GM21528 (cell line): ENCODE measurements at regions not wholly inside any gene's neighbourhood (a gene's known extent, or its start where the extent isn't known, plus 50 kb on each side); places are given as distances from the start of the nearest gene placed in this dataset.
"Not testable (repeated sequence)": the region's sequence is repeated elsewhere in the genome, so short reads cannot be mapped to it uniquely, and the experiment has no call there.

Experiments
- ATAC-seq: cut with Tn5 transposase; IDR thresholded peaks from one replicate; pipeline ENCODE4 v1.9.1; 2021; ENCODE audit warnings: mild to moderate bottlenecking, moderate library complexity; ENCODE audit not compliant: unreplicated experiment, low FRiP score

DNA sequence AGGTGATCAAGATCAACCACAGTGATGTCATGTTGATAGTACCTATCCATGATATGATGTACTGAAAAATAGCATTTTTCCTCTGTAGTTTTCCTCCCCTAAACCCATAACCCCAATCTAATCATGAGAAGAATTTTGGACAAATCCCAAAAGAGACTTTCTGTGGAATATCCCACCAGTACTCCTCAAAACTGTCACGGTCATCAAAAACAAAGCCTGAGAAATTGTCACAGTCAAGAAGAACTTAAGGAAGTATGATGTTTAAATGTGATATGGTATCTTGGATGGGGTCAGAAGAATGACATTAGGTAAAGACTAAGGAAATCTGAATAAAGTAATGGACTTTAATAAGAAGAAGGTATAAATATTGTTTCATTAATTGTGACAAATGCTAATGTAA, 248.8 kb downstream of the RMST start:
- no peak for ATAC-seq

DNA sequence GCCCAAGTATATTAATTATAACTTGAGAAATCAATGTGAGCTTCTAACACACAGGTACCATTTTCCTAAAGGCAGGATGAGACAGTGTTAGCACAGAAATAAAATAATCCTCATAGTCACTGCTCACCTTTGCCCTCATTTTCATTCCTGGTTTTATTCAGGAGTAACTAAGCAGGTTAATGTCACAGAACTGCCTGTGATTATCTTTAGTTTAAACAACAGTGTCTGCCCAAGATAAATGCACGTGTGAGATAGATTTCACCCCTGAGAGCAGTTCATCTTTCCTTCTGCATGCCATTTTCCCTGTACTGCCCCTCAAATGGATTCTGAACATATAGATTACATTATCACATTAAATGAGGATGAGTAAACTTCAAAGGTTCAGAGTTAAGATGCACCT, 250.7 kb downstream of the RMST start:
- ATAC-seq, result no peak

DNA sequence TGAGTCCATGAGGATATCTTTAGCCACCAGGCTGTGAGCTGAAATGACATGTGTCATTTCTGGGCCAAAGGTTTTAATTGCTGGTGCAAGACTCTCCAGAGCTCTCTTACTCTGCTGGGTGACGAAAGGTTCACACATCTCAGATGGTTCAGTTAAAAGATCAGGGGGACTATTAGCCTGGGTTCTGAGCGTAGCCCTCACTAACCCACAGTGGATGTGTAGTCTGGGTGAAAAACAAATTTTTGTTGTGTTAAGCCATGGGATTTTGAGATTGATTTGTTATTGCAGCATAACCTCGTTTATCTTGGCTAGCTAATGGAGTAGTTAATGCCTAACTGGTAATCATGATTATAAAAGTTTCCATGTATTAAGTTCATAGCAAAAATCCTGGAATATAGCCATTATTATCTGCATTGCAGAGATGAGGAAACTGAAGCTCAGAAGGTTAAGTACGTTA, 251.5 kb downstream of the RMST start:
- ATAC-seq, result no peak

DNA sequence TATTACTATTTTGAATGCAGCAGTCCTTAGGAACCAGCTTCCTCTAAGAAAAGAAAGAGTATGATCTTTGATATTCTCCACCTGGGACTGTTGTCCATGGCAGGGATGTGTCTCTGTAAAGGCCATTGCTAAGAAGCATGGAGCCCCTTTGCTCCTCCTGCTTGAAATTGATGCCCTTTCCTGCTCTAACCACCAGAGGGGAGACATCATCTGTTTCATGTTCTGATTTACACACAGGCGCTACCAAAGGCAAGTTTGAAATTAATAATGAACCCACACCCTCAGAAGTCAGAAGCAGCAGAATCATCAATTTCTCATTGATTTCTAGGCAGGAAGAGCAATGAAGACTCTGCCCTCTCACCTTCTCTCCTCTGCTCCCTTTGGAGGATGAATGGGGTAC, 253.8 kb downstream of the RMST start:
- no peak for ATAC-seq

DNA sequence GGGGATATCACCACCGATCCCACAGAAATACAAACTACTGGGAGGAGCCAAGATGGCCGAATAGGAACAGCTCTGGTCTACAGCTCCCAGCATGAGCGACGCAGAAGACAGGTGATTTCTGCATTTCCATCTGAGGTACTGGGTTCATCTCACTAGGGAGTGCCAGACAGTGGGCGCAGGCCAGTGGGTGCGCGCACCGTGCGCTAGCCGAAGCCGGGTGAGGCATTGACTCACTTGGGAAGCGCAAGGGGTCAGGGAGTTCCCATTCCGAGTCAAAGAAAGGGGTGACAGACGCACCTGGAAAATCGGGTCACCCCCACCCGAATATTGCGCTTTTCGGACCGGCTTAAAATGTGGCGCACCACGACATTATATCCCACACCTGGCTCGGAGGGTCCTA, 261.2 kb downstream of the RMST start:
- ATAC-seq, result not testable (repeated sequence)

DNA sequence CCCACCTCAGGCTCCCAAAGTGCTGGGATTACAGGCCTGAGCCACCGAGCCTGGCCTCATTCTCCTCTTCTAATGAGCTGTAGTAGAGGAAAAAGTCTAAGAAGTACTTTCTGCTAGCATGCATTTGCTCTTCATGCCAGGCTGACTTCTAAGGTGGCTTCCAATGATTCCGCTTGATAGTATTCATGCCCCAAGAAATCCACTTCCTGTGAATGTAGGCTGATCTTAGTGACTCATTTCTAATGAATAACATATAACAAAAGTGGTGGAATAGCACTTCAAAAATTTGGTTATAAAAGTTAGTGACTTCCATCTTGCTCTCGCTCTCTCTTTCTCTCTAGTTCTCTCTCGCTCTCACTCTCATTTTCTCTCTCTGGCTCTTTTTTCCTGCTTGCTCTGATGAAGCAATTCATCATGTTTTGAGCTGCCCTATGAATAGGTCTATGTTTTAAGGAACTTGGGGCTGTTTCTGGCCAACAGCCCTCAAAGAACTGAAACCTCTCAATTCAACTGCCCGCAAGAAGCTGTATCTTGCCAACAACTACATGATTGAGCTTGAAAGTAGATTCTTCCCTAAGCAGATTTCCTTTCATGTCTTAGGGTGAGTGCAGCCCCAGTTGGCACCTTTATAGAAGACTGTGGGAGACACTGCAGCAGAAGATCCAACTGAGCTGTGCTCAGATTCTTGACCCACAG, 282.9 kb downstream of the RMST start:
- no peak for ATAC-seq

DNA sequence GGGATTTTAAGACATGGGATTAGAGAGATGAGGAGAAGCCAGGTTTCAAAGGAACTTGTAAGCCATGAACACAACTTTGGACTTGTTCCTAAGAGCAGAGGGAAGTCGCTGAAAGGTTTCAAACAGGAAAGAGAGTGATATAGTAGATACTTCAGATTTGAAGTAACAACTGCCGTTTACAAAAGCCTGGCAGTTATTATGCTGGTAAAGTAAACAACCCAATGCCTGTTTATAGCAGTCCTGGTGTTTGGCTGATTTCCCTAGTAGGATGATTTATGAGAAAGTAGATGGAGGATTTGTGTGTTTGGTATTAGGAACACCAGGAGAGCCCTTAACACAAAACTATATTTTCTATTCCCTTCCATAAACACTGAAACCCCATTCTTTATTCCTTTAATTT, 285.7 kb downstream of the RMST start:
- ATAC-seq, result no peak

DNA sequence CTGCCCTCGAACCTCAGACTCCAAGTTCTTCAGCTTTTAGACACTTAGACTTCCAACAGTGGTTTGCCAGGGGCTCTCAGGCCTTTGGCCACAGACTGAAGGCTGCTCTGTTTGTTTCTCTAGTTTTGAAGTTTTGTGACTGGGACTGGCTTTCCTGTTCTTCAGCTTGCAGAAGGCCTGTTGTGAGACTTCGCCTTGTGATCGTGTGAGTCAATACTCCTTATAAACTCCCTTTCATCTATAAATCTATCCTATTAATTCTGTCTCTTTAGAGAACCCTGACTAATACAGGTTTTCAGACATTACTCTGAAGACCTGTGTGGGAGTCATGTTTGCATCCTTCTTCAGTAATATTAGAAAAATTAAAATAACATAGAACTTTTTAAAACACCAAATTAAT, 289.1 kb downstream of the RMST start:
- ATAC-seq, result no peak

DNA sequence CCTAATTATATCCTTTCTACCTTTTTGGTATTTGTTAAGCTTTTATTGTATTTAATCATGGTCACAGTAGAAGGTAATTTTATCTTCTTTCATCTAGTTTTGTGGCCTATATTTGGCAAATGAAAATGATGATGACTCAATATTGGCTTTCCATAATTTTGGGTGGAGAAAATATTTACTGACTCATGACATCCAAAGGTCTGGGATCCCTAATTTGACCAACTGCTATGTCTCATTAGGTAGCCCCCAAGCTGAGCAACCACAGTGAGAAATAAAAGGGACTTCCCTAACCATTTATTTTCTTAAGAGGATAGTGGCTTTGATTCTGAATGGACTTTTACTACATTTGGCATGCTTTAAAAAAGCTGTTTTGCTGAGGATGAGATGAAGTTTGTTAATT, 289.5 kb downstream of the RMST start:
- no peak for ATAC-seq

DNA sequence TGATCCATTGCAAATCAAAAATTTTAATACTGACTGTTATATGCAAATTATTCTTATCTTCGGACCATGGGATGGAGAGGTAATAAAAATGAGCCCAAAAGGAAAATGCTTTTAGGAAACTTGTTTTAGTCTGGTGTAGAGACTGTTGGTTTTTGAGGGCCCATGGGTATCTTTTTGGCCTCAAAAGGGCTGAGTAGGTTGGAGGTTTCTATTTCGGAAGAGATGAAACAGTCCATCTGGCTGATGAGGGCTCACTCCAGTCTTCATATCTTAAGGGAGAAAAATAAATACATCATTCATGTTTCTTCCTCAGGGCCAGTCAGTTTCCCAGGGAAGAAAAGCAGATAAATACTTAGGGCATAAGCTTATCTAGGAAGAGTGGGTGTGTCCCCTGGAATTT, 290.7 kb downstream of the RMST start:
- ATAC-seq, result no peak

DNA sequence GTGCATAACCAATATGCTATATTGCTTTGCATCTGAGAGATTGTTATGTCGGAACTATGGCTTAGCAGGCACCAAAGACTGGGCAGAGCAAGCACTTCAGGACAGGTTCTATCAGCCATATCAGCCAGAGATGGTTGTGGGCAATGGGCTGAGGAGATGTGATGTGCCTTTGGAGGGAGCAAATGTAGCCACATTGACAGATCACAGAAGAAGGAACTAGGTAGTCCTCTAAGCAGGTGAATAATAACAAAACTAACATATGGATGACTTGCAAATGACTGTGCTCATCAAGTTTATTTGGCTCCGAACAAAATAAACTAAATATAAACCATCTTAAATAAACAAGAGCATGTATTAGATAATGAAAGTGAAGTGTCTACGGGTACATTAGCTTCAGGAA, 291.7 kb downstream of the RMST start:
- no peak for ATAC-seq

DNA sequence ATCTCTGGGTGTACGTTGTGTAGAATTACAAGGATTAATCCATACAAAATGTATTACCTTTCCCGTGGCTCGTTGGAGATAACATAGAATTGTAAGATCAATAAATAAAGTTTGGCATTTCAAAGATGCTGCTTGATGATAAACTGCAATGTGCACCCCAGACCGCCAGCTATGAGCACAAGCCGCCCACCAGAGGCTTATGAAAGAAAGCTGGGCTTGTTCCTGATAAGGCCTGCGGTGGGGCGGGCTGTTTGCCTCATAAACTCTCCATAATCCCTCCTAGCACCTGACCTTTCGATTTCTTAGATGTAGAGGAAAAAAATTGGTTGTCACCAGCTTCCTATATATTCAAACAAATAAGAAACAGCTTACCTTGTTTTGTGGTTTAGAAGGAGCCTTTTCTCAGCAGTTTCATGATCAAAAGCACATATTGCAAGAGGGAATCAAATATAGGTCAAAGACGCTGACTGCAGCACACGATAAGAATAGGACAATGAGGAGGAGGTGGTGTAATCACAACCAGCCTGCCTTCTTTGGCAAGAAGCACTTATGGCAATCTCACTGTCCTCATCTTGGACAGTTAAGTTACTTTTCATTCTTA, 293.6 kb downstream of the RMST start:
- no peak for ATAC-seq

DNA sequence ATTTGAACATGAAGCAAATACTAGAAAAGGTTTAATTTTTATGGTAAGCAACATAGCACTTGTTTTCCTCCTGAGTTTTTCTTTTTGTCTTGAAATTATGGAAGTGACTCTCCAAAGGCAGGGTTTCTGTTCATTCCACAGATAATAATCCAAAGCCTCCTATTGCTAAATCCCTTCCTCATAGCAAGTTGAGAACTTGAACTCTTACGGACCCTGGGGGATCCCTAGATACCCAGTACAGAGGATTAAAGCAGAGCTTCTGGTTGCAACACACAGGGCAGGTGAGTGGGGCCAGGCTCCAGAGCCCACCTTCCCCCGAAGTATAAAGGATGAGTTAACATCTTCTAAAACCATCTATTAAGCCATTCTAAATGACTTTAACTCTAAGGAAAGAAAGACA, 294.1 kb downstream of the RMST start:
- ATAC-seq, result no peak

DNA sequence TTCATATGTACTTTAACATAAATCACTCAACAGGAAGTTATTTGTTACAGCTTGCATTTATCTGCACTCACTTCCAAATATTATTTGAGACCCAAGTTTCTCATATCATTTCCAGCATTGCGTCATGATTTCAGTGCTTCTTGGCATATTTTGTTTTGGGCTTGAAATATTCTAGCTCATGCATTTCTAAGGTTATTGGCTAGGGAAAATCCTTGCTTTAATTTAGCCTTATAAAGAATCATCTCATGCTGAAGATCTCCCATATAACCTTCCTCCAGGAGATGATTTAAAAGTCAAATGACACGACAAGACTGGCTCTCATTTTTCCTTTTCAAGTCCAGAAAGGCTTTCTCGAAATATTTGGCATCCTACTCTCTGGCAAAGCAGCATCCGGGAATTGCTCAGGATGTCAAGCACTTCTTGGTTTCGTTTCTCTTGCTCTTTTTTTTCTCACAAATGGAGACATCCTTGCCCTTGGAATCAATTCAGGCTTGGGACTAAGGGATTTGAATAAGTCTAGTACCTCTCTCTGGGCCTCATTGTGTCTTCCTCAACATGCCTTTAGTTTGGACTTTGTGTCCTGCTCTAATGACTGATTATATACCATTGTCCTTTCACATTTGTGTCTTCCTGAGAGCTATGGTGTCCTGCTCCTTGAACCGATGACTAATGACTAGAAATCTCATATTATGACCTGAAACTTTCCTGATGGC, 295.0 kb downstream of the RMST start:
- ATAC-seq, result no peak

DNA sequence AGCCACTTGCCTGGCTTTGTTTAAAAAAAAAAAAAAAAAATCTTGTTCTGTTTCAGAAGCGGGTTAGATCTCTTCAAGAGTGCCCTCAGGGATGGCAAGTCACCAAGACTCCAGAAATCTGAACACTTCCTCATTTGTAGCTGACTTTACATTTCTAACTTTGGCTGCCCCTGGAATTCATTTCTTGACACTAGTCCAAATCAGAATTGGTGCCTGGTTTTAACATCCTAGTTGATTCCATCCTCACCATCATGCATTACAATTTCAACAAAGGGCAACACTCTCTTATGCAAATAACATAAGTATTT, 295.5 kb downstream of the RMST start:
- no peak for ATAC-seq

DNA sequence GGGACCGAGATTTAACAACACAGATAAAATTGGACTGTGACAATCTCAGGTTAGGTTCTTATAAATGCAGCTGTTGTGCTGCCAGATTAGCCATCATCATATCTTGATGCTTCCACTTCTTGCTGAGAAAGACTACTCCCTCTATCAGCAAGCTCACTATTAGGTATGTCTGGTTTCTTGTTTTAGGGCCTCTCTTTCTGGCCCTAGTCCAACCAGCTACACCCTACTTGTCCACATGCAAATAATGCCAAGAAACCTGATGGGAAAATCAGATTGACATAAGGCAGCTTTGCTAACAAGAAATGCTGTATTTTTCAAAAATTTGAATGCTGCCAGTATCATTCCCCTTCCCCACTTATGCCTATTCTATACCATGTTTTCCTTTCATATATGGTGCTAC, 296.0 kb downstream of the RMST start:
- no peak for ATAC-seq

DNA sequence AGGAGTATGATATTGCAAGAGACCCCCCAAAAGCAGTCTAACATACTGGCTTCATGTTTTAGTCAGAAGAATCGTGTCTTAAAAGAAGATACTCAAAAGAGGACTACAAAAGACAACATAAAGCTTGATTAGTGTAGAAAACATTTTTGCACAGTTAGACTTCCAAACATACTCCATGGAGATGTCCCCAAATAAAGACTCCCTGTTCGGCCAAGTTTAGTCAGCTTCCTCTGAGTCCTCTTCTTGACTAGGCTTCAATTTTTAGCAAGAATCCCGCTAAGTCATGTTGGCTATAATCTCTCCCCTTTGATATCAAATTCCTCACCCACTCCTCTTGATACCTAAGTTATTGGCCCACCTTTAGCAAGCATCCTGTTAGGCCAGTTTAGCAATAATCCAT, 298.0 kb downstream of the RMST start:
- ATAC-seq, result no peak

DNA sequence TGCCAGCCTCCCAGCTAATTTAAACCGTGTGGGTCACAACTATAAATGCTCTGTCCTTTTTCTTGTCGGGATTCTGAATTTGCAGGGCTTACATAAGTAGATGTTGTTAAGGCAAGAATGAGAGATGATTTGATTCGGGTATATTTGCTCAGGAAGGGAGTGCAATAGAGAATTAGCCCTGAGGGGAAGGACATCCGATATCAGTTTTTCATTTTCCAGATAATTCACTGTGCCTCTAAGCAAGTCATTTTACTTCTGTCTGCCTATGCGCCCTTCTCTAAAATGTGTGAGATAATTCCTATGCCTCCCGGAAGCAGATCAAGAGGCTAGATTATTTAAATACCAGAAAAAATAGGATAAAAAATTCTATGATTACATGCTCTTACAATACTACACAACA, 300.5 kb downstream of the RMST start:
- ATAC-seq, result no peak

DNA sequence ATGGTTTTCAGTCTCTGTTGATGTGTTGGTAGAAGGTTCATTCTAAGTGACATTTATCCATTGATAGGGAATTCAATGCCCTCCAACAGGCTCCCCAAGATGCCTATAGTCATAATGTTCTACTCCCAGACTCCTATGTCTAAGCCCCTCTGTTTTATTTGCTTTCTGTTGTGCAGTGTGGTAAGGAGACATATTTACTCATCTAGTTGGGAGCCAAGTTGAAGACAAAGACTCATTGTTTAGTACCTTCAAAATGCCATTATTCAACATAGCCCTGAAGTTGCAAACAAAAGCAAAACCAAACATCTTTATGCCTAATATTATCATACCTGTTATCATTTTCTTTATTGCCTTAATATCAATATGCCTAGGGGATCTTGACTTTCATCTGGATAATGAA, 302.1 kb downstream of the RMST start:
- no peak for ATAC-seq

DNA sequence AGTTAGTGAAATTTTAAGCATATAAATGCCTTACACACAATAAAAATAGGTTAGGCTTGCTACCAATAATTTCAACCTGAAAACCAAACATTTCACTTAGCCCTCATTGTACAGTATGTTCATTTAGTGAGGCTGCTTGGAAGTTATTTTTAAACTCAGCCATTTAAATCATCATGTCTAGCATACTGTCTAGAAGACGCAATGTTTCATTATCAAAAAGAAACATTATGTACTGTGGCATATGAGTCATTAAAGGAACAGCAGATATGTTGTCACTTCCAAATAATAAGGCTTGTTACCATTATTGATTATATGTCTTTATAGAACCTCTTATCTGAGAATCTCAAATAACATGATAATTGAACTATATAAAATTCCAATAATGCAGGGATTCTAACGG, 304.7 kb downstream of the RMST start:
- ATAC-seq, result no peak

DNA sequence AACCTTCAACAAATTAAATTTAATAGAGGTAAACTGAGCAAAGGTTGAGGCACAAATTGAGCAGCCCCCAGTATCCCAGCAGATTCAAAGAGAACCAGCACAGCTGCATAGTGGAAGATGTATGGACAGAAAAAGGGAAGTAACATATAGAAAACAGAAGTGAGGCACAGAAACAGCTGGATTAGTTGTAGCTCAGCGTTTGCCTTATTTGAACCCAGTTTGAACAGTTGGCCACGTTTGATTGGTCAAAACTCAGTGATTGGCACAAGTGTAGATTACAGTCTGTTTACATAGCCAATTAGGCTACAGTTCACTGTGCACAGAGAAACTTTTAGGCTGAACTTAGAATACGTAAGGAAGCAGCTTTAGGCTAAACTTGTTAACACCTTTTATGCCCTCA, 315.5 kb downstream of the RMST start:
- ATAC-seq, result no peak

DNA sequence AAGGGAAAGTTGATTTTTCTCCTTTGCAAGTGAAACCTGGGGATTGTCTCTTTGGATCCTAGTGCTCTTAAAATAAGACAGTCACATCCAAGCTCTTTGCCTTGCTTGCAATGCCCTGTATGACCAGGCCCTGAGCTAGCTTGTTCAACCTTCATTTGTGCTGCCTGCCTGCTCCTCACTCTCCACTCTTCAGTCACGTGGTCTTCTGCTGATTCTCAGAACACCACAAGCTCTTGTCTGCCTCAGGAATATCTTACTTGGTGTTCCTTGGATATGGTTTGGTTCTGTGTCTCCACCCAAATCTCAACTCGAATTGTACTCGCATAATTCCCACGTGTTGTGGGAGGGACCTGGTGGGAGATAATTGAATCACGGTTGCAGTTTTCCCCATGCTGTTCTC, 318.7 kb downstream of the RMST start:
- ATAC-seq, result no peak
